ENCODE measurements at regions not wholly inside any gene's neighbourhood (a gene's known extent, or its start where the extent isn't known, plus 50 kb on each side); places are given as distances from the start of the nearest gene placed in this dataset.

DNA sequence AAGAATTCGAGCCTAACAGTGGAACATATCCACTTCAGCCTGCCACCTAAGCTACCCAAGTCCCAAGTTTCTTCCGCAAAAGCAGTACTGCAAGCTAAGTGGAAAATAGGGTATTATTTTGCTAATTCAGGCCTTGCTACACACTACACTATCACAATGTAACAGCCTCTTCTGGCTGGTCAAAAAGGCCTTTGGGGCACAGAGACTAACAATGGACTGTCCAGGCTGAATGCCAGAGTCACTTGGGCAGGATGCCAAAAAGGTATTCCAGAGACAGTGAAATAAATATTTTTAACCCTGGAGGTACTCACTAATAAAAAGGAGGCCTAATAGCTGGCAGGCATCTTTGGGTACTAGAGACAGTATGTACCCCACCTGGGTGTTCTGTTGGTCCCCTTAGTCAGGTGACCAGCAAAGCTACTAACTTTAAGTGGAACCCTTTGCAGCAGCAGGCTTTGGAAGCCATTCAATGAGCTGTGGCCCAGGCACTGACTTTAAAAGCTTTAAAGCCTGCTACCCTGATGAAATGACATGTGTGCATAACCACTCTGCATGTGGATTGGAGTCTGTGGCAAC lies 692.1 kb downstream of the HTR1B start:
- TF ChIP-seq TAF1 (conservative IDR thresholded peaks at IDR 0.05) (no peak), NR2F2 (IDR thresholded peaks at IDR 0.05) (no peak), HNF4A (conservative IDR thresholded peaks at IDR 0.05) (no peak), CTCF (IDR thresholded peaks at IDR 0.05; ENCODE audit: low read depth, low read length, missing input control) (no peak), GABPA (IDR thresholded peaks at IDR 0.05 in 1 of 2, conservative IDR thresholded peaks at IDR 0.05 in 1 of 2) (no peak), HNF4G (IDR thresholded peaks at IDR 0.05) (no peak), FOXA1 (IDR thresholded peaks at IDR 0.05) (no peak), RAD21 (IDR thresholded peaks at IDR 0.05) (no peak), FOXA2 (IDR thresholded peaks at IDR 0.05) (no peak), YY1 (IDR thresholded peaks at IDR 0.05) (no peak), JUND (IDR thresholded peaks at IDR 0.05) (no peak), RXRA (IDR thresholded peaks at IDR 0.05) (no peak), ATF3 (IDR thresholded peaks at IDR 0.05) (no peak), SP1 (IDR thresholded peaks at IDR 0.05) (no peak), EGR1 (IDR thresholded peaks at IDR 0.05; ENCODE audit: low read depth in 2 of 2) (no peak)
- TF ChIP-seq, protein P1, sequence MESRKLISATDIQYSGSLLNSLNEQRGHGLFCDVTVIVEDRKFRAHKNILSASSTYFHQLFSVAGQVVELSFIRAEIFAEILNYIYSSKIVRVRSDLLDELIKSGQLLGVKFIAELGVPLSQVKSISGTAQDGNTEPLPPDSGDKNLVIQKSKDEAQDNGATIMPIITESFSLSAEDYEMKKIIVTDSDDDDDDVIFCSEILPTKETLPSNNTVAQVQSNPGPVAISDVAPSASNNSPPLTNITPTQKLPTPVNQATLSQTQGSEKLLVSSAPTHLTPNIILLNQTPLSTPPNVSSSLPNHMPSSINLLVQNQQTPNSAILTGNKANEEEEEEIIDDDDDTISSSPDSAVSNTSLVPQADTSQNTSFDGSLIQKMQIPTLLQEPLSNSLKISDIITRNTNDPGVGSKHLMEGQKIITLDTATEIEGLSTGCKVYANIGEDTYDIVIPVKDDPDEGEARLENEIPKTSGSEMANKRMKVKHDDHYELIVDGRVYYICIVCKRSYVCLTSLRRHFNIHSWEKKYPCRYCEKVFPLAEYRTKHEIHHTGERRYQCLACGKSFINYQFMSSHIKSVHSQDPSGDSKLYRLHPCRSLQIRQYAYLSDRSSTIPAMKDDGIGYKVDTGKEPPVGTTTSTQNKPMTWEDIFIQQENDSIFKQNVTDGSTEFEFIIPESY (IDR thresholded peaks at IDR 0.05): no peak
- TF ChIP-seq, protein P2, sequence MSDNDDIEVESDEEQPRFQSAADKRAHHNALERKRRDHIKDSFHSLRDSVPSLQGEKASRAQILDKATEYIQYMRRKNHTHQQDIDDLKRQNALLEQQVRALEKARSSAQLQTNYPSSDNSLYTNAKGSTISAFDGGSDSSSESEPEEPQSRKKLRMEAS (IDR thresholded peaks at IDR 0.05): no peak
- TF ChIP-seq, protein P3, sequence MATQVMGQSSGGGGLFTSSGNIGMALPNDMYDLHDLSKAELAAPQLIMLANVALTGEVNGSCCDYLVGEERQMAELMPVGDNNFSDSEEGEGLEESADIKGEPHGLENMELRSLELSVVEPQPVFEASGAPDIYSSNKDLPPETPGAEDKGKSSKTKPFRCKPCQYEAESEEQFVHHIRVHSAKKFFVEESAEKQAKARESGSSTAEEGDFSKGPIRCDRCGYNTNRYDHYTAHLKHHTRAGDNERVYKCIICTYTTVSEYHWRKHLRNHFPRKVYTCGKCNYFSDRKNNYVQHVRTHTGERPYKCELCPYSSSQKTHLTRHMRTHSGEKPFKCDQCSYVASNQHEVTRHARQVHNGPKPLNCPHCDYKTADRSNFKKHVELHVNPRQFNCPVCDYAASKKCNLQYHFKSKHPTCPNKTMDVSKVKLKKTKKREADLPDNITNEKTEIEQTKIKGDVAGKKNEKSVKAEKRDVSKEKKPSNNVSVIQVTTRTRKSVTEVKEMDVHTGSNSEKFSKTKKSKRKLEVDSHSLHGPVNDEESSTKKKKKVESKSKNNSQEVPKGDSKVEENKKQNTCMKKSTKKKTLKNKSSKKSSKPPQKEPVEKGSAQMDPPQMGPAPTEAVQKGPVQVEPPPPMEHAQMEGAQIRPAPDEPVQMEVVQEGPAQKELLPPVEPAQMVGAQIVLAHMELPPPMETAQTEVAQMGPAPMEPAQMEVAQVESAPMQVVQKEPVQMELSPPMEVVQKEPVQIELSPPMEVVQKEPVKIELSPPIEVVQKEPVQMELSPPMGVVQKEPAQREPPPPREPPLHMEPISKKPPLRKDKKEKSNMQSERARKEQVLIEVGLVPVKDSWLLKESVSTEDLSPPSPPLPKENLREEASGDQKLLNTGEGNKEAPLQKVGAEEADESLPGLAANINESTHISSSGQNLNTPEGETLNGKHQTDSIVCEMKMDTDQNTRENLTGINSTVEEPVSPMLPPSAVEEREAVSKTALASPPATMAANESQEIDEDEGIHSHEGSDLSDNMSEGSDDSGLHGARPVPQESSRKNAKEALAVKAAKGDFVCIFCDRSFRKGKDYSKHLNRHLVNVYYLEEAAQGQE (IDR thresholded peaks at IDR 0.05): no peak
- Histone ChIP-seq H3K9me3 (ENCODE audit: control insufficient read depth in 4 of 4, low read length in 3 of 4) (no peaks in the 10 kb centered on the region), H3K36me3 (ENCODE audit: control insufficient read depth in 4 of 4, insufficient read depth in 3 of 4, low read depth in 1 of 4, low read length in 3 of 4) (no peaks in the 10 kb centered on the region), H3K4me1 (ENCODE audit: control insufficient read depth in 4 of 4, insufficient read depth in 4 of 4, low read length in 3 of 4) (no peaks in the 10 kb centered on the region), H3K27ac (ENCODE audit: low read depth in 1 of 2, low read length in 2 of 2) (no peak overlapping the region), H3K4me3 (ENCODE audit: low read depth in 1 of 3, low read length in 3 of 3) (no peak overlapping the region), H3K27me3 (ENCODE audit: control insufficient read depth in 4 of 4, insufficient read depth in 4 of 4, low read length in 3 of 4) (no peaks in the 10 kb centered on the region), H3K9ac (ENCODE audit: low read depth in 1 of 2, low read length in 2 of 2) (no peak overlapping the region)
- WGBS: 76% methylated on average over 2 of the region's 2 CpGs
- no peak for DNase-seq (ENCODE audit: low spot score)

All from liver (tissue), 8 donors.